Subcutaneous abdominal adipose tissue (tissue), 5 donors: ENCODE measurements at regions not wholly inside any gene's neighbourhood (a gene's known extent, or its start where the extent isn't known, plus 50 kb on each side); places are given as distances from the start of the nearest gene placed in this dataset.

Experiments
- H3K27ac ChIP-seq: one replicate; pipeline ENCODE4 v1.7.0; 2013; ENCODE audit warnings: low read depth, mild to moderate bottlenecking, inconsistent platforms, low read length, moderate library complexity
- H3K27me3 ChIP-seq, 5 donors: one replicate each; pipeline ENCODE4 v1.7.0; 2013; ENCODE audit warnings: low read length in 5 of 5, inconsistent platforms in 1 of 5; ENCODE audit not compliant: control insufficient read depth in 5 of 5, insufficient read depth in 4 of 5
- H3K36me3 ChIP-seq, 5 donors: one replicate each; pipeline ENCODE4 v1.7.0; 2013; ENCODE audit warnings: low read length in 5 of 5; ENCODE audit not compliant: control insufficient read depth in 5 of 5, insufficient read depth in 5 of 5
- H3K4me1 ChIP-seq, 5 donors: one replicate each; pipeline ENCODE4 v1.7.0; 2013; ENCODE audit warnings: low read length in 5 of 5, mild to moderate bottlenecking in 3 of 5, moderate library complexity in 1 of 5; ENCODE audit not compliant: control insufficient read depth in 5 of 5, insufficient read depth in 5 of 5
- H3K4me3 ChIP-seq, 5 donors: one replicate each; pipeline ENCODE4 v1.7.0; 2013; ENCODE audit warnings: low read length in 5 of 5, low read depth in 1 of 5
- H3K9ac ChIP-seq, 5 donors: one replicate each; pipeline ENCODE4 v1.7.0; 2013; ENCODE audit warnings: low read length in 5 of 5, mild to moderate bottlenecking in 4 of 5, moderate library complexity in 3 of 5
- H3K9me3 ChIP-seq, 5 donors: one replicate each; pipeline ENCODE4 v1.7.0; 2013; ENCODE audit warnings: low read length in 5 of 5; ENCODE audit not compliant: control insufficient read depth in 5 of 5
- donor health status: healthy.
- donor health status: healthy.
- donor health status: healthy.
- donor health status: healthy.
- donor health status: healthy.

DNA sequence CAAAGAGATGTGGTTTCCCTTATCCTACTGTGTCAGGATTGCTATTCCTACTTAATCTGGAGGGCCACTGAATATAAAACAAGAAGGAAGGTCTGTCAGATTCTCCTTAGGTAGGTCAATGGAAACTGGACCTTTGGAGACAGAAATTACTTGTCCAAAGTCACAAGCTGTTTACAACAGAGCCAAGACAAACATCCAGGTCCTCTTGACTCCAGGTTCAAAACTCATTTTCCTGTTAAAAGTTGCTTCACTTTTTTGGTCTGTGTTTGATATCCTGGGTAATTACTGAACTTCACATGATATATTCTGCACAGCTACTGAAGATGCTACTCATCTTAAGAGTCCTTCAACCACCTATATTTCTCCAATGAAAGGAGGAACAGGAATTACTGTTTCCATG, 81.2 kb upstream of the ARHGAP32 start:
- Histone ChIP-seq H3K27ac (no peak overlapping the region), H3K4me3 (no peak overlapping the region), H3K9ac (no peak overlapping the region), H3K27me3 (no peaks in the 10 kb centered on the region), H3K9me3 (no peaks in the 10 kb centered on the region), H3K4me1 (peaks cover 0 to 36% (median 14%) of the 10 kb centered on the region in 5 donors), H3K36me3 (no peaks in the 10 kb centered on the region)

DNA sequence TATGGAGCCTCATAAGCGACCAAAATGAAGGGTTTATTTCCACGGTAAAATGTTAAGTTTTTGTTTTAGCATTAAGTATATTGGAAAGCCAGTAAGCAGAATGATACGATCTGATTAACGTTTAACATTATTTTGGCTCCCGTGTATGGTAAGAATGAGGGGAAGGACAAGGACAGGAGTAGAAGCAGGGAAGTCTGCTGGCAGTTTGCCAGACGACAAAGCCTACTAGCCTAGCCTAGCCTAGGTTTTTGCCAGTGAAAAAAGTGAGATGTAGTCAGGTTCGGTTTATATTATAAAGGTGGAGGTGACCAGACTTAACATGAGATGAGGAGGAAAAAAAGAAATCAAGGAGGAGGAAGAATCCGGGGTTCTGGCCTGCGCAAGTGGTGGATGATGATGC, 78.9 kb upstream of the ARHGAP32 start:
- no peak overlapping the region for H3K27ac ChIP-seq
- no peaks in the 10 kb centered on the region for H3K27me3 ChIP-seq
- H3K4me1 ChIP-seq, result peaks cover 0 to 13% (median 6%) of the 10 kb centered on the region in 5 donors
- H3K9ac ChIP-seq, result no peak overlapping the region
- no peaks in the 10 kb centered on the region for H3K9me3 ChIP-seq
- no peak overlapping the region for H3K4me3 ChIP-seq
- H3K36me3 ChIP-seq, result no peaks in the 10 kb centered on the region

- Histone ChIP-seq H3K9ac (no peak overlapping the region), H3K27me3 (no peaks in the 10 kb centered on the region), H3K27ac (no peak overlapping the region), H3K9me3 (no peaks in the 10 kb centered on the region), H3K4me1 (peaks cover 0 to 7% (median 3%) of the 10 kb centered on the region in 5 donors), H3K36me3 (no peaks in the 10 kb centered on the region), H3K4me3 (no peak overlapping the region)
Measured at GRCh38 chr11:129270446-129270845, 78.3 kb upstream of the ARHGAP32 start.

DNA sequence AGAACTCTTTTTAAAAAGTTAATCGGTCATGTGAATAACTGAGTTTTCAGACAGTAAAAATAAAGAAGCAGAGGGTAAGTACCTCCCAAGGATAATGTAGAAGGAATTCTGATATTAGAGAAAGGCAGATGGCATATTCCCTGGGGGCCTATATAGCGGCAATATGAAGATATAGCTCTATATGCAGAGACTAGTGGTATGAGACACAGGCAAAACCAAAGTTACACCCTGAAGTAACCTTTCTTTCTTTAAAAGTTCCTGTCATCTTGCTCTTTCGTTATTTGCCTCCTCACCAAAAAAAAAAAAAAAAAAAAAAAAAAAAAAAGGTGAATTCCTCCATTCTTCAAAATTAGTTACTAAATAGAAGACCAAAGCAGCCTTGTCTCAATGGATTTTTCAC, 76.2 kb upstream of the ARHGAP32 start:
- H3K4me1 ChIP-seq, result peaks cover 0 to 5% (median 0%) of the 10 kb centered on the region in 5 donors
- H3K36me3 ChIP-seq, result peaks cover 0 to 4% (median 0%) of the 10 kb centered on the region in 5 donors
- H3K27ac ChIP-seq, result no peak overlapping the region

DNA sequence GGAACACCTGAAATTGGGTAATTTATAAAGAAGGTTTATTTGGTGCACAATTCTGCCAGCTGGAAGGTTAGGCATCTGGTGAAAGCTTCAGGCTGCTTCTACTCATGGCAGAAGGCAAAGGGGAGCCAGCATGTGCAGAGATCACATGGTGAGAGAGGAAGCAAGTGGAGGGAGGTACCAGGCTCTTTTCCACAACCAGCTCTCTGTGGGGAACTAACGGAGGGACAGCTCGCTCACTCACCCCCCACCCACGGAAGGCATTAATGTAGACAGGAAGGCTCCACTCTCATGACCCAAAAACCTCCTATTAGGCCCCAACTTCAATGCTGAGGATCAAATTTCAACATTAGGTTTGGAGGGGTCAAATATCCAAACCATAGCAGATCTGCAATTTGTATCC, 75.6 kb upstream of the ARHGAP32 start:
- no peak overlapping the region for H3K9ac ChIP-seq
- no peaks in the 10 kb centered on the region for H3K27me3 ChIP-seq
- no peaks in the 10 kb centered on the region for H3K9me3 ChIP-seq
- peaks cover 0 to 4% (median 0%) of the 10 kb centered on the region in 5 donors for H3K36me3 ChIP-seq
- H3K4me1 ChIP-seq, result peaks cover 0 to 5% (median 0%) of the 10 kb centered on the region in 5 donors
- no peak overlapping the region for H3K4me3 ChIP-seq
- no peak overlapping the region for H3K27ac ChIP-seq

More for the DNA sequence above, 76.2 kb upstream of the ARHGAP32 start:
- no peaks in the 10 kb centered on the region for H3K27me3 ChIP-seq
- no peak overlapping the region for H3K4me3 ChIP-seq
- H3K9ac ChIP-seq, result no peak overlapping the region
- H3K9me3 ChIP-seq, result no peaks in the 10 kb centered on the region

GRCh38 chr11:129266536-129266935, 74.4 kb upstream of the ARHGAP32 start:
- Histone ChIP-seq H3K27me3 (no peaks in the 10 kb centered on the region), H3K4me3 (no peak overlapping the region), H3K36me3 (peaks cover 0 to 4% (median 0%) of the 10 kb centered on the region in 5 donors), H3K27ac (no peak overlapping the region), H3K9ac (no peak overlapping the region), H3K9me3 (no peaks in the 10 kb centered on the region), H3K4me1 (peaks cover 0 to 5% (median 0%) of the 10 kb centered on the region in 5 donors)

DNA sequence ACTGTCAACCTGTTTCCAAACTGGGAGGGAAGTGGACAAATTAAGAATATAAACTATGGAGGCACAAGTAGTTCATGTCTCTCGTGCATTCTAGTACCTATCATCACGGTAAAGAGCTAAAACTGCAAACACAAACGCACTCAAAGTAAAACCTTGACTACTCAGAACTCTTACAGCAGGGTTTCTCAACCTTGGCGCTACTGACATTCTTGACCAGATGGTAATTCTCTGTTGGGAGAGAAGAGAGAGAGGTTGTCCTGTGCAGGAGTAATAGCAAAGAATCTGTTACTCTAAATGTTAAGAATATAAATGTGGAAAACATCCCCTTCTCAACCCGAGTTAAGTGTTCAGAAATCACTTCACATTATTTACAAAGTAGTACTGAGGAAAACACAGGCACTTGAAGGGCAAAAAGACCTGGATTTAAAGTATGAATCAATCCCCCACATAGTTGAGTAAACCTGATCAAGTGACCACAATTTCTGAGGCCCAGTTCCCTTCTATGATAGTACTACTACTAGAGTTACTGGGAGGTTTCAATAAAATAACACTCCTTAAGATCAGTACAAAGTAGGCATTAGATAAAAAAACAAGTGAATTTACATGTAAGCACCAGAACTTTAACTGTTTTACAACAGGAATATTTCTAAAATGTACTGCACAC, 73.1 kb upstream of the ARHGAP32 start:
- no peak overlapping the region for H3K9ac ChIP-seq
- H3K27me3 ChIP-seq, result no peaks in the 10 kb centered on the region
- no peak overlapping the region for H3K27ac ChIP-seq
- peaks cover 0 to 5% (median 0%) of the 10 kb centered on the region in 5 donors for H3K4me1 ChIP-seq
- no peaks in the 10 kb centered on the region for H3K9me3 ChIP-seq
- H3K4me3 ChIP-seq, result no peak overlapping the region
- peaks cover 0 to 4% (median 0%) of the 10 kb centered on the region in 5 donors for H3K36me3 ChIP-seq

DNA sequence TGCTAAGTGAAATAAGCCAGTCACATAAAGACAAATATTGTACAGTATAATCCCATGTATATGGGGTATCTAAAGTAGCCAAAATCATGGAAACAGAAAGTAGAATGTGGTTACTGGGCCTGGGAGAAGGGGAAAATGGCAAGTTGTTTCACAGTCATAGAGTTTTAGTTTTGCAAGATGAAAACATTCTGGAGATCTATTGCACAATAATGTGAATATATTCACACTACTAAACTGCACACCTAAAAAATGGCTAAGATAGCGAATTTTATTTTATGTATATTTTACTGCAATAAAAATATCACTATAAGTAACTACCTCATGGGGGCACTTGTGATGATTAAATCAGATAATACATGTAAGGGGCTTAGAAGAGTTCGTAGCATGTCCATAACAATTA, 72.0 kb upstream of the ARHGAP32 start:
- H3K27me3 ChIP-seq, result no peaks in the 10 kb centered on the region
- no peak overlapping the region for H3K27ac ChIP-seq

GRCh38 chr11:129260750-129261149, 68.6 kb upstream of the ARHGAP32 start:
- Histone ChIP-seq H3K36me3 (peaks cover 0 to 4% (median 0%) of the 10 kb centered on the region in 5 donors), H3K27me3 (no peaks in the 10 kb centered on the region), H3K27ac (no peak overlapping the region), H3K4me3 (no peak overlapping the region), H3K4me1 (peaks cover 0 to 5% (median 0%) of the 10 kb centered on the region in 5 donors), H3K9ac (no peak overlapping the region), H3K9me3 (no peaks in the 10 kb centered on the region)

More for the DNA sequence above, 72.0 kb upstream of the ARHGAP32 start:
- Histone ChIP-seq H3K4me1 (peaks cover 0 to 5% (median 0%) of the 10 kb centered on the region in 5 donors), H3K4me3 (no peak overlapping the region), H3K36me3 (peaks cover 0 to 4% (median 0%) of the 10 kb centered on the region in 5 donors), H3K9me3 (no peaks in the 10 kb centered on the region), H3K9ac (no peak overlapping the region)

DNA sequence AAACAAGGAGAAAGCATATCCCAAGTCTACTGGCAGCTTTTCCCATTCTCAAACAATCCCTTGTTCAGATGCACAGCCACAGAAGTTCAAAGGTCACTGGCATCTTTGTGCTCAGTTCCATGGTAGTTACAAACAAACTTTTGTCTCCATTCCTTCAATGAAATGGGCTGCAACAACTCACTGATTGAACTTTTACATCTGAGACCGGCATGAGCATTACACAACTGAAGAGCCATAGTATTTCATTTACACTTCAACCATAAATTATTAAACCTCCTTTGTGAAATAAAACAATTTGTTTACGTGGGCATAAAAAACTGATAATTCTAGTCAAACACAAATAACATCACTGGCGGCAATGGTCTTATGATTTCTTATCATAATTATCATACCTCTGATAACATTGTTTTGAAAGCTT, 67.8 kb upstream of the ARHGAP32 start:
- Histone ChIP-seq H3K9me3 (no peaks in the 10 kb centered on the region), H3K4me1 (peaks cover 0 to 5% (median 0%) of the 10 kb centered on the region in 5 donors), H3K27me3 (no peaks in the 10 kb centered on the region), H3K9ac (no peak overlapping the region), H3K4me3 (no peak overlapping the region), H3K36me3 (peaks cover 0 to 4% (median 0%) of the 10 kb centered on the region in 5 donors), H3K27ac (no peak overlapping the region)
